Adrenal gland (tissue), 5 donors: ENCODE measurements at regions not wholly inside any gene's neighbourhood (a gene's known extent, or its start where the extent isn't known, plus 50 kb on each side); places are given as distances from the start of the nearest gene placed in this dataset.

Source experiments
- POLR2A ChIP-seq, 2 donors: fragments of 450-650 bp; IDR thresholded peaks; one replicate each; pipeline ENCODE4 v1.6.1; 2017; ENCODE audit warnings: antibody characterized with exemption in 2 of 2, mild to moderate bottlenecking in 2 of 2, moderate library complexity in 1 of 2
- TF ChIP-seq, protein P1 (sequence below), 6 experiments: fragments of 450-650 bp in 4 of 6; fragments of 200-600 bp in 2 of 6; sonication (generic) in 1 of 6; IDR thresholded peaks; 1 replicate in 5 of 6; 2 replicates in 1 of 6; pipeline versions ENCODE4 v1.5.1 to v1.8.0; 2016 to 2021; ENCODE audit warnings: antibody characterized with exemption in 6 of 6, mild to moderate bottlenecking in 2 of 6, moderate library complexity in 1 of 6
- donor health status: DM: no; HTN: no; CAD: no.

- no peak for TF ChIP-seq POLR2A (IDR thresholded peaks at IDR 0.05)
- TF ChIP-seq, protein P1, sequence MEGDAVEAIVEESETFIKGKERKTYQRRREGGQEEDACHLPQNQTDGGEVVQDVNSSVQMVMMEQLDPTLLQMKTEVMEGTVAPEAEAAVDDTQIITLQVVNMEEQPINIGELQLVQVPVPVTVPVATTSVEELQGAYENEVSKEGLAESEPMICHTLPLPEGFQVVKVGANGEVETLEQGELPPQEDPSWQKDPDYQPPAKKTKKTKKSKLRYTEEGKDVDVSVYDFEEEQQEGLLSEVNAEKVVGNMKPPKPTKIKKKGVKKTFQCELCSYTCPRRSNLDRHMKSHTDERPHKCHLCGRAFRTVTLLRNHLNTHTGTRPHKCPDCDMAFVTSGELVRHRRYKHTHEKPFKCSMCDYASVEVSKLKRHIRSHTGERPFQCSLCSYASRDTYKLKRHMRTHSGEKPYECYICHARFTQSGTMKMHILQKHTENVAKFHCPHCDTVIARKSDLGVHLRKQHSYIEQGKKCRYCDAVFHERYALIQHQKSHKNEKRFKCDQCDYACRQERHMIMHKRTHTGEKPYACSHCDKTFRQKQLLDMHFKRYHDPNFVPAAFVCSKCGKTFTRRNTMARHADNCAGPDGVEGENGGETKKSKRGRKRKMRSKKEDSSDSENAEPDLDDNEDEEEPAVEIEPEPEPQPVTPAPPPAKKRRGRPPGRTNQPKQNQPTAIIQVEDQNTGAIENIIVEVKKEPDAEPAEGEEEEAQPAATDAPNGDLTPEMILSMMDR (IDR thresholded peaks at IDR 0.05), result peak in 5 of 6 experiments; percentile 6 to 48 (median 27)
Measured at GRCh38 chr5:91225848-91226686, 157.1 kb downstream of the ARRDC3 start.
